Right lobe of liver (tissue), 6 donors: ENCODE measurements at regions not wholly inside any gene's neighbourhood (a gene's known extent, or its start where the extent isn't known, plus 50 kb on each side); places are given as distances from the start of the nearest gene placed in this dataset.

ENCODE experiments used
- ATAC-seq, 4 donors: fragments of 200-7000 bp; cut with Tn5 transposase; one replicate each; pipeline ENCODE4 v1.9.1; 2020; ENCODE audit warnings: mild to moderate bottlenecking in 4 of 4, moderate library complexity in 4 of 4
- DNase-seq, 3 donors: peaks; one replicate each; pipeline ENCODE4 v3.0.0-alpha.2; 2020
- H3K27ac ChIP-seq, 3 donors: fragments of 200-600 bp; one replicate each; pipeline ENCODE4 v1.8.0; 2022
- H3K27me3 ChIP-seq, 2 donors: fragments of 200-600 bp; one replicate each; pipeline ENCODE4 v1.8.0; 2022
- H3K36me3 ChIP-seq, 4 donors: fragments of 200-600 bp; sonication (generic) in 1 of 4; one replicate each; pipeline versions ENCODE4 v1.5.1 to v1.8.0; 2017 to 2022; ENCODE audit warnings: control low read depth in 1 of 4
- H3K4me1 ChIP-seq, 4 donors: fragments of 200-600 bp; sonication (generic) in 1 of 4; one replicate each; pipeline versions ENCODE4 v1.5.1 to v1.8.0; 2017 to 2022; ENCODE audit warnings: control low read depth in 1 of 4
- H3K4me3 ChIP-seq, 3 donors: fragments of 200-600 bp; one replicate each; pipeline ENCODE4 v1.8.0; 2022
- H3K9me3 ChIP-seq, 4 donors: fragments of 200-600 bp; sonication (generic) in 1 of 4; one replicate each; pipeline versions ENCODE4 v1.5.1 to v1.8.0; 2017 to 2022; ENCODE audit warnings: control low read depth in 1 of 4
- POLR2A ChIP-seq: fragments of 450-650 bp; IDR thresholded peaks from one replicate; pipeline ENCODE4 v1.6.1; 2017; ENCODE audit warnings: antibody characterized with exemption, mild to moderate bottlenecking
- WGBS: methylation state at CpG from one replicate; pipeline ENCODE4 v1.1.6; 2018; ENCODE audit warnings: low coverage, low lambda C conversion rate; ENCODE audit not compliant: insufficient coverage; ENCODE audit errors: missing lambda C conversion rate; 5-methylcytosine and 5-hydroxymethylcytosine counted together
- intact Hi-C, 2 donors: fragments of 100-400 bp; cut with DNase I; formaldehyde crosslinking; loops; one replicate each; pipeline versions ENCODE4 v1.11.2 to v1.14.1; 2022
- TF ChIP-seq, protein P1 (sequence below), 4 donors: fragments of 200-600 bp in 3 of 4; fragments of 450-650 bp in 1 of 4; IDR thresholded peaks; one replicate each; pipeline versions ENCODE4 v1.5.1 to v1.8.0; 2016 to 2022; ENCODE audit warnings: antibody characterized with exemption in 4 of 4, mild to moderate bottlenecking in 2 of 4
- donor health status: DM: no; HTN: yes; CAD: no.
- donor health status: DM: no; HTN: no; CAD: no.
- donor health status: DM: no; HTN: no; CAD: no.
- donor health status: DM: no; HTN: yes; CAD: no.
- donor health status: DM: no; HTN: yes; CAD: no.

DNA sequence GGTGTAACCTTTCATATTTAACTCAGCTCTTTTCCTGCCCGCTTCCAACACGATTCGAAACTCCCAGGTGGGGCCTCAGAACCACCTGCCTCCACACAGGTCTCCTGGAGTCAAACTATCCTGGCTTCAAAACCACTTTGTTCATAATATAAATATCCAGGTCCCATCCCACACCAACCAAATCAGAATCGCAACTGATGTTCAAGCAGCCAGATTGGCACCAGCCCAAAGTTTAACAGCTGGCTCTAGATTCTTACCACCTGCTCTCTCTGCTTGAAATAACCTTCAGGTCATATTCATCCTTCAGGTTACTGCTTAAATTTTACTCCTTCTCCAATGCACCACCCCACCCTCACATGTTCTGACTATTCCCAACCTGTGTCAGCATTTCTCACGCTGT lies 231.4 kb upstream of the TRPM3 start:
- H3K9me3 ChIP-seq: no peaks in the 10 kb centered on the region
- no peaks in the 10 kb centered on the region for H3K36me3 ChIP-seq
- WGBS: 64% methylated on average over 5 of the region's 5 CpGs
- no peak overlapping the region for H3K27ac ChIP-seq
- ATAC-seq (no peak), DNase-seq (no peak)
- no peaks in the 10 kb centered on the region for H3K4me1 ChIP-seq
- no peaks in the 10 kb centered on the region for H3K27me3 ChIP-seq
- TF ChIP-seq POLR2A: no peak
- TF ChIP-seq, protein P1, sequence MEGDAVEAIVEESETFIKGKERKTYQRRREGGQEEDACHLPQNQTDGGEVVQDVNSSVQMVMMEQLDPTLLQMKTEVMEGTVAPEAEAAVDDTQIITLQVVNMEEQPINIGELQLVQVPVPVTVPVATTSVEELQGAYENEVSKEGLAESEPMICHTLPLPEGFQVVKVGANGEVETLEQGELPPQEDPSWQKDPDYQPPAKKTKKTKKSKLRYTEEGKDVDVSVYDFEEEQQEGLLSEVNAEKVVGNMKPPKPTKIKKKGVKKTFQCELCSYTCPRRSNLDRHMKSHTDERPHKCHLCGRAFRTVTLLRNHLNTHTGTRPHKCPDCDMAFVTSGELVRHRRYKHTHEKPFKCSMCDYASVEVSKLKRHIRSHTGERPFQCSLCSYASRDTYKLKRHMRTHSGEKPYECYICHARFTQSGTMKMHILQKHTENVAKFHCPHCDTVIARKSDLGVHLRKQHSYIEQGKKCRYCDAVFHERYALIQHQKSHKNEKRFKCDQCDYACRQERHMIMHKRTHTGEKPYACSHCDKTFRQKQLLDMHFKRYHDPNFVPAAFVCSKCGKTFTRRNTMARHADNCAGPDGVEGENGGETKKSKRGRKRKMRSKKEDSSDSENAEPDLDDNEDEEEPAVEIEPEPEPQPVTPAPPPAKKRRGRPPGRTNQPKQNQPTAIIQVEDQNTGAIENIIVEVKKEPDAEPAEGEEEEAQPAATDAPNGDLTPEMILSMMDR (IDR thresholded peaks at IDR 0.05): no peak
- intact Hi-C loops: no loop called here
- no peak overlapping the region for H3K4me3 ChIP-seq

DNA sequence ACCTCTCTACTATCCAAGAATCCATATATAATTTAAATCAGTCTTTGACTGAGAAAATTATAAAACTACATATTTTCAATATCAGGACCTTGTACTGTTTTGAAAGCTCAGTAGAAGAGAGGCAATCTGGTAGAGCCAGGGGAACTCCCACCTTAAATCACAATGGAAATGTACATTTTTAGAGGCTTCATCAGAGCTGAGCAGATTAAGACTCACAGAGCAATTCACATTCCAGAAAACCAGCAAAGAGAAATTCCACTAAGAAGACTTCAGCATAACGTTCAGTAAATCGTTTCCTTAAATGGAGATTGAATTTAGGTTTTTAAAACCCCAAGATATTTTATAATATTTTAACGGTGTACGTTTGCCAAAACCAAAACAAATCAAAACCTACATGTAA lies 227.8 kb upstream of the TRPM3 start:
- no peak for TF ChIP-seq POLR2A
- Histone ChIP-seq H3K4me3 (no peak overlapping the region), H3K4me1 (no peaks in the 10 kb centered on the region), H3K27ac (no peak overlapping the region), H3K36me3 (no peaks in the 10 kb centered on the region), H3K9me3 (no peaks in the 10 kb centered on the region), H3K27me3 (no peaks in the 10 kb centered on the region)
- WGBS: 67% methylated on average over 4 of the region's 4 CpGs
- intact Hi-C loops: no loop called here
- no peak for DNase-seq
- ATAC-seq: no peak

GRCh38 chr9:71333321-71333720 lies 211.9 kb upstream of the TRPM3 start:
- no peaks in the 10 kb centered on the region for H3K27me3 ChIP-seq
- no peak for ATAC-seq

GRCh38 chr9:71331603-71332002 lies 210.2 kb upstream of the TRPM3 start:
- Histone ChIP-seq H3K4me1 (no peaks in the 10 kb centered on the region), H3K36me3 (no peaks in the 10 kb centered on the region), H3K4me3 (no peak overlapping the region), H3K27me3 (no peaks in the 10 kb centered on the region), H3K27ac (no peak overlapping the region), H3K9me3 (no peaks in the 10 kb centered on the region)
- WGBS: 43% methylated on average over 2 of the region's 2 CpGs
- ATAC-seq: no peak
- TF ChIP-seq, protein P1 (IDR thresholded peaks at IDR 0.05): no peak
- no peak for TF ChIP-seq POLR2A
- DNase-seq: no peak
- intact Hi-C loops: no loop called here

More at GRCh38 chr9:71333321-71333720, 211.9 kb upstream of the TRPM3 start:
- no peak for TF ChIP-seq POLR2A
- TF ChIP-seq, protein P1 (IDR thresholded peaks at IDR 0.05): no peak
- Histone ChIP-seq H3K9me3 (no peaks in the 10 kb centered on the region), H3K36me3 (no peaks in the 10 kb centered on the region), H3K4me1 (no peaks in the 10 kb centered on the region), H3K27ac (no peak overlapping the region), H3K4me3 (no peak overlapping the region)
- no peak for DNase-seq
- intact Hi-C loops: no loop called here
- WGBS: 21% methylated on average over 3 of the region's 3 CpGs

GRCh38 chr9:71329873-71330272 lies 208.5 kb upstream of the TRPM3 start:
- intact Hi-C loops: no loop called here
- H3K4me3 ChIP-seq: no peak overlapping the region
- no peak overlapping the region for H3K27ac ChIP-seq
- DNase-seq (no peak), ATAC-seq (no peak)
- no peaks in the 10 kb centered on the region for H3K4me1 ChIP-seq
- H3K9me3 ChIP-seq: no peaks in the 10 kb centered on the region
- H3K27me3 ChIP-seq: no peaks in the 10 kb centered on the region
- TF ChIP-seq, protein P1 (IDR thresholded peaks at IDR 0.05): no peak
- no peak for TF ChIP-seq POLR2A
- H3K36me3 ChIP-seq: no peaks in the 10 kb centered on the region
- 85% methylated on average over 2 of the region's 3 CpGs for WGBS
